ENCODE measurements at regions not wholly inside any gene's neighbourhood (a gene's known extent, or its start where the extent isn't known, plus 50 kb on each side); places are given as distances from the start of the nearest gene placed in this dataset.

- intact Hi-C loops (cut with DNase I): no loop called here
Measured at GRCh38 chr14:96698960-96699539, 98.1 kb upstream of the VRK1 start.

GRCh38 chr14:96699666-96700065 lies 97.5 kb upstream of the VRK1 start:
- H3K4me1 ChIP-seq: no peaks in the 10 kb centered on the region
- intact Hi-C loops (cut with DNase I): no loop called here
- H3K27ac ChIP-seq: no peak overlapping the region
- peaks cover 6% of the 10 kb centered on the region for H3K27me3 ChIP-seq (ENCODE audit: low read depth)
- H3K9me3 ChIP-seq: no peaks in the 10 kb centered on the region
- no peak for ATAC-seq
- DNase-seq: no peak
- no peak for TF ChIP-seq CTCF (IDR thresholded peaks at IDR 0.05)
- no peak overlapping the region for H3K4me3 ChIP-seq
- H3K36me3 ChIP-seq: no peaks in the 10 kb centered on the region

More at GRCh38 chr14:96698960-96699539, 98.1 kb upstream of the VRK1 start:
- Histone ChIP-seq H3K27ac (no peak overlapping the region), H3K36me3 (no peaks in the 10 kb centered on the region), H3K27me3 (ENCODE audit: low read depth) (peaks cover 6% of the 10 kb centered on the region), H3K4me1 (no peaks in the 10 kb centered on the region), H3K4me3 (no peak overlapping the region), H3K9me3 (no peaks in the 10 kb centered on the region)
- ATAC-seq (no peak), DNase-seq (no peak)
- TF ChIP-seq CTCF (IDR thresholded peaks at IDR 0.05): no peak

DNA sequence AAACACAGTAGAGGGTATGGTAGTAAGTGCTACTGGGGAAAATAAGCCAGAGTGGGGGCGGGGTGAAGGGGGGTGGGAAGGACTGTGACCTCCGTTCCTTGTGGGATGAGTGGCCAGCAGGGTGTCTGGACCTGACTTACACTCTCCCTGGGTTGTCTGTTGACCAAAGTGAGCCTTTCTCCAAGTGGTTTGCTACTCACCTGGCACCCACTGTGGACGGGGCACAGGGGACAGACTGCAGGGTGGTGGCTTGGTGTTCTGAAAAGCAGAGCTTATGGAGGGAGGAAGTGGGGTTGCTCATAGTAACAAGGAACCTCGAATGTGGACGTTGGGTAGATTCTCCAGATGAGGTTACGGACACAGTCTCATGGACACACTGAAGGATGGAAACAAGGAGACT lies 94.4 kb upstream of the VRK1 start:
- H3K27ac ChIP-seq: no peak overlapping the region
- peaks cover 6% of the 10 kb centered on the region for H3K27me3 ChIP-seq (ENCODE audit: low read depth)
- H3K4me3 ChIP-seq: no peak overlapping the region
- intact Hi-C loops (cut with DNase I): no loop called here
- H3K4me1 ChIP-seq: no peaks in the 10 kb centered on the region
- TF ChIP-seq CTCF (IDR thresholded peaks at IDR 0.05): no peak
- no peaks in the 10 kb centered on the region for H3K36me3 ChIP-seq
- DNase-seq: no peak
- H3K9me3 ChIP-seq: no peaks in the 10 kb centered on the region
- no peak for ATAC-seq

DNA sequence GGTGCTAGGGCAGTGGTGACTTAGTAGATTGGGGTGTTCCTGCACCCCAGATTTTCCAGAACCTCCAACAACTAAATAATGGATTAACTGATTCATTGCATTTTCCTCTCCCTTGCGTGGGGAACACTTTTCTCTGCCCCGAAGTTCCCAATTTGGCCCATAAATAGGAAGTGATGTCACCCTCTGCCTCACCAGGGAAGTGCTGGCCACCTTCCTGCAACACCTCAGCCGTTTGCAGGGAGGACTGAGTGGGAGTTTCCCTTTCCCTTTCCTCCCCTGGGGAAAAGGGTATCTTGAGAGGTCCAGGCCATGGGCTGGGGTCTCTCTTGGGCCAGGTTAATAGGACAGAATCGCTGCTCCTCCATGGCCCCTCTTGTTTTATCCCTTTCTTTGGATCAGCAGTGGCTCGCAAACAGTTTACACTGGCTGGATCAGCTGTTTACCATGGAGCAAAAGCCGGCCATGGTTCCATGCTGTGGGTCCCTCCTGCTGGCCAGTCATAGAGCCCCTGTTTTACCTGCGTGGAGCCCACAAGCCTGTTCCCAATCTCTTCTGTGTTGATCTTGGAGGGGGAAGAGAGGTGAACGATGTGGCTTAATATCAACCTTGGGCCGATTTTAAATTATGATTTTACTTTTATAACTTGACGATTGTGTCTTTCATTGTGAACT lies 91.6 kb upstream of the VRK1 start:
- Histone ChIP-seq H3K27me3 (ENCODE audit: low read depth) (peaks cover 9% of the 10 kb centered on the region), H3K36me3 (no peaks in the 10 kb centered on the region), H3K4me3 (no peak overlapping the region), H3K9me3 (no peaks in the 10 kb centered on the region), H3K27ac (no peak overlapping the region), H3K4me1 (no peaks in the 10 kb centered on the region)
- intact Hi-C loops (cut with DNase I): no loop called here
- DNase-seq (no peak), ATAC-seq (no peak)
- TF ChIP-seq CTCF (IDR thresholded peaks at IDR 0.05): no peak

GRCh38 chr14:96706893-96707292 lies 90.3 kb upstream of the VRK1 start:
- peaks cover 13% of the 10 kb centered on the region for H3K27me3 ChIP-seq (ENCODE audit: low read depth)
- H3K4me1 ChIP-seq: no peaks in the 10 kb centered on the region
- DNase-seq (no peak), ATAC-seq (no peak)
- H3K27ac ChIP-seq: no peak overlapping the region
- no peaks in the 10 kb centered on the region for H3K9me3 ChIP-seq
- intact Hi-C loops (cut with DNase I): no loop called here
- H3K4me3 ChIP-seq: no peak overlapping the region
- no peaks in the 10 kb centered on the region for H3K36me3 ChIP-seq
- no peak for TF ChIP-seq CTCF (IDR thresholded peaks at IDR 0.05)

All from lower lobe of right lung (tissue), 2 donors.